H9 (cell line): ENCODE measurements at regions not wholly inside any gene's neighbourhood (a gene's known extent, or its start where the extent isn't known, plus 50 kb on each side); places are given as distances from the start of the nearest gene placed in this dataset.

ENCODE experiments used
- DNase-seq: peaks from one replicate; pipeline ENCODE4 v3.0.0-alpha.2; 2017
- H2AFZ ChIP-seq: one replicate; pipeline ENCODE4 v1.6.1; 2013; ENCODE audit warnings: mild to moderate bottlenecking, low read length, control low read depth, moderate library complexity
- H2AK5ac ChIP-seq: 2 replicates; pipeline ENCODE4 v1.6.1; 2013; ENCODE audit warnings: low read length, control low read depth, mixed read lengths; ENCODE audit not compliant: insufficient read length
- H2BK120ac ChIP-seq: one replicate; pipeline ENCODE4 v1.6.1; 2013; ENCODE audit warnings: low read depth, mild to moderate bottlenecking, low read length, control low read depth, inconsistent platforms; ENCODE audit not compliant: poor library complexity, severe bottlenecking
- H2BK12ac ChIP-seq: 2 replicates; pipeline ENCODE4 v1.6.1; 2013; ENCODE audit warnings: low read length, control low read depth, mixed read lengths, low read depth; ENCODE audit not compliant: insufficient read length
- H2BK15ac ChIP-seq: 2 replicates; pipeline ENCODE4 v1.6.1; 2013; ENCODE audit warnings: low read depth, low read length, control low read depth
- H2BK20ac ChIP-seq: one replicate; pipeline ENCODE4 v1.6.1; 2013; ENCODE audit warnings: low read depth, mild to moderate bottlenecking, low read length, control low read depth, inconsistent platforms; ENCODE audit not compliant: poor library complexity, severe bottlenecking
- H2BK5ac ChIP-seq: 2 replicates; pipeline ENCODE4 v1.6.1; 2013; ENCODE audit warnings: low read length, control low read depth, mixed read lengths; ENCODE audit not compliant: insufficient read length
- H3K14ac ChIP-seq: 2 replicates; pipeline ENCODE4 v1.6.1; 2013; ENCODE audit warnings: low read length, control low read depth; ENCODE audit not compliant: insufficient read depth
- H3K18ac ChIP-seq: 2 replicates; pipeline ENCODE4 v1.6.1; 2013; ENCODE audit warnings: low read depth, mild to moderate bottlenecking, mixed read lengths, low read length, control low read depth; ENCODE audit not compliant: insufficient read length
- H3K23ac ChIP-seq: 2 replicates; pipeline ENCODE4 v1.6.1; 2013; ENCODE audit warnings: low read length, control low read depth, mixed read lengths, low read depth; ENCODE audit not compliant: insufficient read length
- H3K23me2 ChIP-seq: 2 replicates; pipeline ENCODE4 v1.6.1; 2013; ENCODE audit warnings: low read depth, mild to moderate bottlenecking, mixed read lengths, low read length, control low read depth; ENCODE audit not compliant: insufficient read length, poor library complexity, severe bottlenecking
- H3K27ac ChIP-seq: 2 replicates; pipeline ENCODE4 v1.5.1; 2013; ENCODE audit warnings: low read length, control low read depth, mixed read lengths, low read depth; ENCODE audit not compliant: insufficient read length
- H3K27me3 ChIP-seq: 2 replicates; pipeline ENCODE4 v1.6.1; 2013; ENCODE audit warnings: low read length, control low read depth, inconsistent platforms; ENCODE audit not compliant: insufficient read depth
- H3K4ac ChIP-seq: 2 replicates; pipeline ENCODE4 v1.6.1; 2013; ENCODE audit warnings: low read depth, mild to moderate bottlenecking, control low read depth, inconsistent platforms, low read length, moderate library complexity
- H3K4me1 ChIP-seq: 2 replicates; pipeline ENCODE4 v1.6.1; 2013; ENCODE audit warnings: low read length, control low read depth, inconsistent platforms; ENCODE audit not compliant: insufficient read depth
- H3K4me2 ChIP-seq: 2 replicates; pipeline ENCODE4 v1.6.1; 2013; ENCODE audit warnings: low read length, control low read depth, mixed read lengths; ENCODE audit not compliant: insufficient read length, insufficient read depth
- H3K56ac ChIP-seq: 2 replicates; pipeline ENCODE4 v1.6.1; 2013; ENCODE audit warnings: low read depth, mild to moderate bottlenecking, mixed read lengths, low read length, control low read depth; ENCODE audit not compliant: insufficient read length
- H3K79me1 ChIP-seq: 2 replicates; pipeline ENCODE4 v1.6.1; 2013; ENCODE audit warnings: low read depth, mild to moderate bottlenecking, moderate library complexity, low read length, control low read depth, inconsistent platforms; ENCODE audit not compliant: insufficient read depth, poor library complexity, severe bottlenecking
- H3K79me2 ChIP-seq: 2 replicates; pipeline ENCODE4 v1.6.1; 2013; ENCODE audit warnings: low read length, control low read depth, inconsistent platforms; ENCODE audit not compliant: insufficient read depth
- H3K9ac ChIP-seq: 2 replicates; pipeline ENCODE4 v1.6.1; 2013; ENCODE audit warnings: low read length, control low read depth, mixed read lengths; ENCODE audit not compliant: insufficient read length; ENCODE audit errors: extremely low read depth
- H3K9me3 ChIP-seq: one replicate; pipeline ENCODE4 v1.6.1; 2013; ENCODE audit warnings: low read depth, low read length, inconsistent platforms; ENCODE audit not compliant: control insufficient read depth
- H3T11ph ChIP-seq: one replicate; pipeline ENCODE4 v1.6.1; 2013; ENCODE audit warnings: mild to moderate bottlenecking, low read length, control low read depth, inconsistent platforms
- H4K20me1 ChIP-seq: one replicate; pipeline ENCODE4 v1.6.1; 2013; ENCODE audit not compliant: control insufficient read depth, insufficient read length, insufficient read depth
- H4K5ac ChIP-seq: 2 replicates; pipeline ENCODE4 v1.6.1; 2013; ENCODE audit warnings: low read depth, mild to moderate bottlenecking, mixed read lengths, low read length, control low read depth; ENCODE audit not compliant: insufficient read length
- H4K8ac ChIP-seq: replicated peaks from 2 replicates; pipeline ENCODE4 v1.6.1; 2013; ENCODE audit warnings: low read length, control low read depth, mixed read lengths, low read depth; ENCODE audit not compliant: insufficient read length
- H4K91ac ChIP-seq: 2 replicates; pipeline ENCODE4 v1.6.1; 2013; ENCODE audit warnings: low read depth, mild to moderate bottlenecking, moderate library complexity, mixed read lengths, low read length, control low read depth; ENCODE audit not compliant: insufficient read length
- H3K27ac Mint-ChIP-seq, 3 experiments: 2 replicates in 2 of 3; 3 replicates in 1 of 3; pipeline ENCODE4 v1.8.0; 2020 to 2021; ENCODE audit warnings: mixed read lengths in 3 of 3, mild to moderate bottlenecking in 1 of 3, moderate library complexity in 1 of 3
- H3K27me3 Mint-ChIP-seq: 2 replicates; pipeline ENCODE4 v1.8.0; 2021; ENCODE audit warnings: low read depth, mild to moderate bottlenecking, moderate library complexity, mixed read lengths
- H3K36me3 Mint-ChIP-seq, 3 experiments: 2 replicates in 2 of 3; 3 replicates in 1 of 3; pipeline ENCODE4 v1.8.0; 2020 to 2021; ENCODE audit warnings: low read depth in 3 of 3, mixed read lengths in 3 of 3; ENCODE audit not compliant: insufficient read depth in 1 of 3
- H3K4me1 Mint-ChIP-seq, 2 experiments: 2 replicates each; pipeline ENCODE4 v1.8.0; 2020; ENCODE audit warnings: mixed read lengths in 2 of 2
- H3K4me3 Mint-ChIP-seq, 2 experiments: 2 replicates in 1 of 2; 3 replicates in 1 of 2; pipeline ENCODE4 v1.8.0; 2020 to 2021; ENCODE audit warnings: mild to moderate bottlenecking in 2 of 2, mixed read lengths in 2 of 2, moderate library complexity in 1 of 2
- H3K9me3 Mint-ChIP-seq, 2 experiments: 2 replicates in 1 of 2; 3 replicates in 1 of 2; pipeline ENCODE4 v1.8.0; 2020; ENCODE audit warnings: mild to moderate bottlenecking in 2 of 2, mixed read lengths in 2 of 2, moderate library complexity in 1 of 2
- CTCF ChIP-seq: fragments of 200-600 bp; sonication (generic); conservative IDR thresholded peaks from 3 replicates; pipeline ENCODE4 v1.8.0; 2021; ENCODE audit warnings: antibody characterized with exemption, mild to moderate bottlenecking
- WGBS: extraction: QIAGEN DNeasy Blood & Tissue Kit; methylation state at CpG from one replicate; pipeline ENCODE4 v1.1.7; 2013; ENCODE audit warnings: missing lambda C conversion rate, low lambda C conversion rate, mixed read lengths; ENCODE audit not compliant: insufficient read length; ENCODE audit errors: extremely low coverage; 5-methylcytosine and 5-hydroxymethylcytosine counted together

GRCh38 chr11:24070435-24070834, 426.4 kb upstream of the LUZP2 start:
- no peaks in the 10 kb centered on the region for H3K27me3 ChIP-seq
- no peak overlapping the region for H4K5ac ChIP-seq
- H3K36me3 Mint-ChIP-seq, result no peaks in the 10 kb centered on the region; a peak in 1 of 7 replicates
- H2BK5ac ChIP-seq, result no peak overlapping the region
- no peak for TF ChIP-seq CTCF
- no peaks in the 10 kb centered on the region; the same call in 1 of the 2 replicates for H3K4me1 ChIP-seq
- H3K27ac ChIP-seq, result no peak overlapping the region
- no peak overlapping the region for H3K4me3 Mint-ChIP-seq
- WGBS, result no CpG with 5 or more reads among the region's 3 CpGs
- H2BK15ac ChIP-seq, result no peak overlapping the region
- DNase-seq, result no peak
- H2AK5ac ChIP-seq, result no peak overlapping the region
- no peak overlapping the region for H3K56ac ChIP-seq
- H3K4me1 Mint-ChIP-seq, result peaks cover 5 to 6% of the 10 kb centered on the region in 2 experiments; a peak in 3 of 4 replicates
- H3K27me3 Mint-ChIP-seq, result no peaks in the 10 kb centered on the region
- no peaks in the 10 kb centered on the region for H3K9me3 ChIP-seq
- H4K91ac ChIP-seq, result no peak overlapping the region
- H3K4me2 ChIP-seq, result no peak overlapping the region
- H3K9me3 Mint-ChIP-seq, result peaks cover 0 to 5% of the 10 kb centered on the region in 2 experiments; a peak in 3 of 5 replicates
- no peak overlapping the region for H3T11ph ChIP-seq
- H4K8ac ChIP-seq, result no peak overlapping the region
- H3K79me2 ChIP-seq, result no peaks in the 10 kb centered on the region
- no peak overlapping the region for H3K23ac ChIP-seq
- H4K20me1 ChIP-seq, result no peaks in the 10 kb centered on the region
- H2BK20ac ChIP-seq, result no peak overlapping the region
- no peak overlapping the region for H3K14ac ChIP-seq
- peak overlapping the region in 1 of 3 experiments; percentile 68; a peak in 1 of 7 replicates for H3K27ac Mint-ChIP-seq
- H3K9ac ChIP-seq, result no peak overlapping the region
- H3K23me2 ChIP-seq, result no peaks in the 10 kb centered on the region
- no peak overlapping the region for H3K4ac ChIP-seq
- no peak overlapping the region for H2AFZ ChIP-seq
- no peaks in the 10 kb centered on the region for H3K79me1 ChIP-seq
- H2BK12ac ChIP-seq, result no peak overlapping the region
- no peak overlapping the region for H3K18ac ChIP-seq
- no peak overlapping the region for H2BK120ac ChIP-seq
